GM18907 (cell line): ENCODE measurements at regions not wholly inside any gene's neighbourhood (a gene's known extent, or its start where the extent isn't known, plus 50 kb on each side); places are given as distances from the start of the nearest gene placed in this dataset.
"Not testable (repeated sequence)": the region's sequence is repeated elsewhere in the genome, so short reads cannot be mapped to it uniquely, and the experiment has no call there.

Experiments used
- ATAC-seq: cut with Tn5 transposase; IDR thresholded peaks from one replicate; pipeline ENCODE4 v1.9.1; 2021; ENCODE audit warnings: mild to moderate bottlenecking, moderate library complexity; ENCODE audit not compliant: unreplicated experiment

DNA sequence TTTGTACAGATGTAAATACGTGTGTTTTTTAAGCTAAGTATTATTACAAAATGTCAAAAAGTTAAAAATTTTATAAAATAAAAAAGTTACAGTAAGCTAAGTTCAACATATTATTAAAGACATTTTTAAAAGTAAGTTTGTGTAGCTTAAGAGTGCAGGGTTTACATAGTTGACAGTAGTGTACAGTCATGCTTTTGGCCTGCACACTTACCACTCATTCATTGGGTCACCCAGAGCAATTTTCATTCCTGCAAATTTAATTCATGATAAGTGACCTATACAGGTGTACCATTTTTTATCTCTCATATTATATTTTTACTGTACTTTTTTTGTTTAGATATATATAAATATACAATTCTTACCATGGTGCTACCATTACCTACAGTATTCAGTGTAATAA lies 769.9 kb upstream of the SLITRK6 start:
- ATAC-seq = no peak

DNA sequence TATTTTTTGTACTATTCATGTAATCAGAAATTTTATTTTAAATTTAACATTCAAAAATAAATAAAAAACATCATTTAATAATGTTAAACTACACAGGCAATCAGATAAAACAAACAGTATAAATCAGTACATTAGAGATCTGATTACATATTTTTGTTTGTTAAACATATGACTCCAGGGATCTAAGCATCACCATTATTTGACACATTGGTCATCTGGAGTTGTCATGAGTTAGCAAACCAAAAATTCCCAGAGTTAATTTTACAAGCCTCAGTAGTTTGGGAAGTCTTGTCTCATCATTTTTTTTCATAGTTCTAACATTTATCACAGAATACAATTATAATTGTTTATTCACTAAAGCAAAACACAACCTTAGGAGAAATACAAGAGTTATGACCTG lies 770.8 kb upstream of the SLITRK6 start:
- no peak for ATAC-seq

GRCh38 chr13:86572115-86572514 lies 772.9 kb upstream of the SLITRK6 start:
- no peak for ATAC-seq

DNA sequence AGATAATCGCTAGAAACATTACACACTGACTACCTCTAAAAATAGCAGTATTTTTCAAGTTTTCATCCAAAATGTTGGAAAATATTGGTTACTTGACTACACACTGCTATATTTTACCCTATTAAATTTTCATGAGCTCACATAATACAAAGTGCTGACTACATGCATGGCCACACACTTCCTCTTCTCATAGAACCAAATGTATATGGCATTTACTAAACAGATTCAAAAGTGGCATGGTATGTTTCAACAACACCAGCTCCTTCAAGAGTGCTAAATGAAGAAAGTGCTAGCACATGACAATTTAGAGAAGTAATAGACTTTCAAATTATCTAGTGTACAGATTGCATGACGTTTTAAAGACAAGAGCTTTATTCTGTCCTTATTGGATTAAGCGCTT lies 780.4 kb upstream of the SLITRK6 start:
- ATAC-seq = no peak

DNA sequence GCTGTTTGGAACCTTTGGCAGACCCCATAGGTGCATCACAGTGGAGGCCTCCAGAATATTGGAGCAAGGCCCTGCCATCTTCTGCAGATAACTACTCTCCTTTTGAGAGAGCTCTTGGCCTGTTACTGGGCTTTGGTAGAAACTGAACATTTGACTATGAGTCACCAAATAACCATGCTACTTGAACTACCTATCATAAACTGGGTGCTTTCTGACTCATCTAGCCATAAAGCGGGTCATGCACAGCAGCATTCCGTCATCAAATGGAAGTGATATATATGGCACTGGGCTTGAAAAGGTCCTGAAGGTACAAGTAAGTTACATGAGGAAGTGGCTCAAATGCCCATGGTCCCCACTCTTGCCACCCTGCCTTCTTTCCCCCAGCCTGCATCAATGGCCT lies 782.5 kb upstream of the SLITRK6 start:
- ATAC-seq = no peak

DNA sequence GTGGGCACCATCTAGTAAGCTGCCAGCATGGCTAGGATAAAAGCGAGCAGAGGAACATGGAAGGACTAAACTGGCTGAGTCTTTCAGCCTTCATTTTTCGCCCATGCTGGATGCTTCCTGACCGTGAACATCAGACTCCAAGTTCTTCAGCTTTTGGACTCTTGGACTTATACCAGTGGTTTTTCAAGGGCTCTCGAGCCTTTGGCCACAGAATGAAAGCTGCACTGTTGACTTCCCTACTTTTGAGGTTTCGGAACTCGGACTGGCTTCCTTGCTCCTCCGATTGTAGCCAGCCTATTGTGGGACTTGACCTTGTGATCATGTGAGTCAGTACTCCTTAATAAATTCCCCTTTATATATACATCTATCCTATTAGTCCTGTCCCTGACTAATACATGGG lies 785.1 kb upstream of the SLITRK6 start:
- no peak for ATAC-seq

DNA sequence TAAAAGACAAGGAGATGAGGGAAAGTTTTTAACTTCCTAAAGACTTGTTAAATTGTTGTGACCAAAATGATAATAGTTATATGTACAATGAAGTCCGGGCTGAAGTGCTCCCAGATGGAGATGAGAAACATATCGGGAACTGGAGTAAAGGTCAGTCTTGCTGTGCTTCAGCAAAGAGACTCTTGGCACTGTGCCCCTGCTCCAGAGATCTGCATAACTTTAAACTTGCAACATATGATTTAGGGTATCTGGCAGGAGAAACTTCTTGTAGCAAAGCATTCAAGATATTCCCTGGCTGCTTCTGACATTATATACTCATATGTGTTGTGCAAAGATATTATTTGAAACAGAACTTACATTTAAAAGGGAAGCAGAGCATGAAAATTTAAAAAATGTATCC lies 786.6 kb upstream of the SLITRK6 start:
- no peak for ATAC-seq

GRCh38 chr13:86591862-86592261 lies 792.6 kb upstream of the SLITRK6 start:
- no peak for ATAC-seq

DNA sequence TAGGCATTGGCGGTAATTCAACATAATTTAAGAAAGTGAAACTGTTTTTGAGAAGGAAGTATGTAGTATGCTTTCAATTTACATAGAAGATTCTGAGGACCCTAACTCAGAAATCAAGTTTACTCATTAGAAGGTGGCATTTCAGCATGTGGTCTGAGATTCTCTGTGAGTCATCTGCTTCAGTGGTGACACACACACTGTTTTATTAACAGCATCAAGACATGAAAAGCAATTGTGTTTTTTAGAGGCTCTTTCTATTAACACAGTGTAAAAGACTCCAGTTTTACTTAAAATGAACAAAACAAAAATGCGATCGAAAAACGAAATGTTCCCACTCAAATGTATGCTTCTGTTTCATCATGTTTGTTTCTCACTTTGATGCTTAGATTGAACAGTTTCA lies 802.1 kb upstream of the SLITRK6 start:
- no peak for ATAC-seq

GRCh38 chr13:86606264-86606663 lies 807.0 kb upstream of the SLITRK6 start:
- no peak for ATAC-seq

- ATAC-seq = no peak
Measured at GRCh38 chr13:86608701-86609100, 809.5 kb upstream of the SLITRK6 start.

GRCh38 chr13:86633346-86633745 lies 834.1 kb upstream of the SLITRK6 start:
- no peak for ATAC-seq

DNA sequence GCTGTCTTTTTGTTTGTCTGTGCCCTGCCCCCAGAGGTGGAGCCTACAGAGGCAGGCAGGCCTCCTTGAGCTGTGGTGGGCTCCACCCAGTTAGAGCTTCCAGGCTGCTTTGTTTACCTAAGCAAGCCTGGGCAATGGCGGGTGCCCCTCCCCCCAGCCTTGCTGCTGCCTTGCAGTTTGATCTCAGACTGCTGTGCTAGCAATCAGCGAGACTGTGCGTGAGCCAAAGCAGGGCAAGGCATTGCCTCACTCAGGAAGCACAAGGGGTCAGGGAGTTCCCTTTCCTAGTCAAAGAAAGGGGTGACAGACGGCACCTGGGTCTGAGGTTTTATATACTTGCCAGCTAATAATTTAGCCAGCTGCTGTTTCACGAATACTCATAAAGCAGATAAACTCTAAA lies 852.0 kb upstream of the SLITRK6 start:
- not testable (repeated sequence) for ATAC-seq

DNA sequence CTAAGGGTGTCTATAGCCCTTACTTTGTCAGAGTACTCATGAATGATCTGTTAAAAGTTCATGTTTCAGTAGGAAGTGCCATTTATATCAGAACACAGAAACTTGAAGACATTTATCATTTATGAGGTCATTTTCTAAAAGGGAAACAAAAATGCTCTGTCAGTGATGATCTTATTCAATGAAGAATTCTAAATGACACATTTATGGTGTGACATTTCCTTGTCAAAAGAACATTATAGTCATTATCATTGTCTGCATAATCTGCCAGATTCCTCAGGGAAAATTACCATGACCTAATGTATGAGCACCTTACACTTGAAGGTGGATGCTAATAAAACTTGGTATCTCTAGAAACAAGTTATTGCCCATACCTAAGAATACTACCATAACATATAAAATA lies 853.8 kb upstream of the SLITRK6 start:
- no peak for ATAC-seq

GRCh38 chr13:86655561-86655960 lies 856.3 kb upstream of the SLITRK6 start:
- no peak for ATAC-seq

GRCh38 chr13:86660090-86660489 lies 860.9 kb upstream of the SLITRK6 start:
- no peak for ATAC-seq

GRCh38 chr13:86665842-86666241 lies 866.6 kb upstream of the SLITRK6 start:
- ATAC-seq = no peak

DNA sequence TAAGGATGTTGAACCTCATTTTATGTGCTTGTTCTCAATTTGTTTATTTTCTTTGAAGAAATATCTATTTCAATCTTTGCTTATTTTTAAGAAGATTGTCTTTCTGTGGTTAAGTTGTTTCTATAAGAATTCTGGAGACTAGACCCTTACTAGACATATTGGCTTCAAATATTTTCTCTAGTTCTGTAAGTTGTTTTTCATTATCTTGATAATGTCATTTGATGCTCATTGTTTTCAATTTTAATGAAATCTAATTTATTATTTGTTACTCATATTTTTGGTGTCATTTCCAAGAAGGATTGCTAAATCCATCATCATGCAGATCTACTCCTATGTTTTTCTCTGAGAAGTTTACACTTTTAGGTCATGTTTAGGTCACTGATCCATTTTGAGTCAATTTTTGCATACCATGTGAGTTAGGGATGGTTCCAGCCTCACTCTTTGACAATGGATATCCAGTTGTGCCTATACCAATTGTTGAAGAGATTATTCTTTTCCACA lies 874.8 kb upstream of the SLITRK6 start:
- no peak for ATAC-seq

DNA sequence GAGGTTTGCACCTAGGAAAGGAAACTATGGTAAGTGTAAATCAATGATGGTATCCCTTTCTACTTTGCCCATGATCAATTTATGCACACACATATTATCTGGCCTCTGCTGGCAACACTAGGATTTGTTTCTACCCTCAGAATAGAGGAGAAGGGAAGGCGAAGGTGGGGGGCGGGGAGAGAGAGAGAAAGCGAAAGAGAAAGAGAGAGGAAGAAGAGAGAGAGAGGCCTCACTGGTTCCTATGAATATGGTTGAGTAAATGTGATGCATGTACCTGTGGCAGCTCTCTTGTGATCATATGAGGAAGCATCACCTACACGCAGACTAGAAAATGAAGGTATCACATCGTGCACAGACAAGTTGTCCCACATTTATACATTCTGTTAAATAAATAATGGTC lies 882.0 kb upstream of the SLITRK6 start:
- no peak for ATAC-seq

DNA sequence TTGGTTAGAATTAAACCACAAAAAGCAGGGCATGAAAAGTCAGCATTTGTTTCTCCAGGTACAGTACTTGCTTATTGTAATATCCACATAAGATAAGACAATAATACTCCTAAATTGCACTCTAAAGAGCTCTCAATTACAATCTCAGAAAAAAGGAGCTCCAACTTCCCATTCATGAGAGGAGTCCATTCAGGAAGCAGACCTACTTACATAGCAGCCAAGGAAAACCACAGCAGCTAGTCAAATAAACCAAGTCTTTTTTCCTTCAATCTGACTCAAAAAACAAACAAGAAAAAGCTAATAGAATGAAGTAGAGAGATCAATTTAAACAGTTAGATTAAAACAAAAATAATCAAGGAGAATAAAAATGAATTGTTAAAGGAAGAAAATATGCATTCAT lies 885.2 kb upstream of the SLITRK6 start:
- ATAC-seq = no peak

GRCh38 chr13:86689911-86690310 lies 890.7 kb upstream of the SLITRK6 start:
- no peak for ATAC-seq

DNA sequence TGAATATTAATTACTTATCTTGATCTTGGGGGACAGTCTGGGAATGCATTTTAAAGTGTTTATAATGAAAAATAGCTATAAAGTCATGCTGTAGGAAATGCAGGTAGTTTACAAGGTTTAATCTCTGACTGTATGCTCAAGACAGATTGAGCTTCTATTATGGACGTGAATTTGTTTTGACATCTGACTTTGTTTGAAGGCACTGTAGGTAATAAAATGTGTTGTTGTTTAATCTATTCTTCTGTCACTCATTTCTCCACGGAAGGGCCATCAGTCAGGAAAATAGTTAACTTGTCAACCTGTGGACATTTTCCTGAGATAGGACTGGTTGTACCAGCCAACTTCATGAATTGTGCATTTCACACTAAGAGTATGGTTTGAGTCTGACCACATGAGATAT lies 893.1 kb upstream of the SLITRK6 start:
- no peak for ATAC-seq

- no peak for ATAC-seq
Measured at GRCh38 chr13:86710013-86710412, 910.8 kb upstream of the SLITRK6 start.

DNA sequence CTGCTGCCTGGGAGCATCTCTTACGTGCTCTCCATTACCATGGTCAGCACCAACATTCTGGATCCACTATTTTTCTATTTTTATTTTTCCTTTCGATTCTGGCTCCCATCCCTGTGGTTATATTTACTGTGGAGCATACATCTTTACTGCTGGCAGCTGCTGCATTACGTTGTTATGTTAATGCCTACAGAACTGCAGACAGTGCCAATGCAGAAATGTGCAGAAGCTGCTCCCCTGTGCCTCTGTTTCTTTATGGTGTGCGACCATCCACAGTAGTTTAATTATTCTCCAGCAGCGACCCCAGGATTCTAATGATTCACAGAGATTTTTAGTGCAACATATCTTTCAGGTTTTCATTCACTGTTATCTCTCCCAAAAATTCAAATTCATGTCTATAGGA lies 911.7 kb upstream of the SLITRK6 start:
- ATAC-seq = no peak
